NCI-H1436 treated with DMSO at 0.1 percent for 48 hours (cell line): ENCODE measurements at regions not wholly inside any gene's neighbourhood (a gene's known extent, or its start where the extent isn't known, plus 50 kb on each side); places are given as distances from the start of the nearest gene placed in this dataset.
"Not testable (repeated sequence)": the region's sequence is repeated elsewhere in the genome, so short reads cannot be mapped to it uniquely, and the experiment has no call there.

Experiments
- DNase-seq: peaks from one replicate; lab custom pipeline; 2025; lab: John Stamatoyannopoulos, UW

DNA sequence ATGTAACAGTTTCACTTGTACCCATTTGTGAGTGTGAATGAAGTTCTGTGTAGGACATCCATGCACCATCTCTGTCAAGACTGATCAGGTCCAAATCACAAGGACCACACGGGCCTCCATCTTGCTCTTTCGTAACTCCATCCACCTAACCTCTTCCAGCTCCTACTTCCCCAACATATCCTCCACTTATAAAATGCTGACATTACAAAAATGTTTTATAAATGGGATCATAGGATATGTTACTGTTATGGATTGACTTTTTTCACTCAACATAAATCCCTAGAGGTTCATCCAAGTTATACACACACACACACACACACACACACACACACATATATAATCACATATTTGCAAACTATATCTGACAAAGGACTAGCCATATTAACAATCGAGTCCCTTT lies 476.8 kb downstream of the ZNF516 start:
- DNase-seq, result no peak

DNA sequence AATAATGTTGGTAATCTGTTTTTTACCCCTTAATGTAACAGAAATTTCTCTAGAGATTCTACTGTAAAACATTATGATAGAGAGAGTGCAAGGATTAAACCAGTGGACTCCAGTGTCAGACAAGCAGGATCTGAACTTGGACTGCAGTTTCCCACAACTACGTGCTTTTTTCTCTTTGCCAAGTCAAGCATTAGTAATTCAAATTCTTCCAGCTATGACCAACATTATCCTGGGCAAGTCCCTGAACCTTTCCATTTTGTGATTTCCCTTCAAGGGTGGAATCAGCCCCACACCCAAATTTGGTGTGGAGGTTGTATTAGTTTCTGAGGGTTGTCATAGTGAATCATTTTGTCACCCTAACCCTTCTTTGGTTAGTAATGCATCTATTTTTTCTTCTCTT lies 482.0 kb downstream of the ZNF516 start:
- DNase-seq, result no peak

DNA sequence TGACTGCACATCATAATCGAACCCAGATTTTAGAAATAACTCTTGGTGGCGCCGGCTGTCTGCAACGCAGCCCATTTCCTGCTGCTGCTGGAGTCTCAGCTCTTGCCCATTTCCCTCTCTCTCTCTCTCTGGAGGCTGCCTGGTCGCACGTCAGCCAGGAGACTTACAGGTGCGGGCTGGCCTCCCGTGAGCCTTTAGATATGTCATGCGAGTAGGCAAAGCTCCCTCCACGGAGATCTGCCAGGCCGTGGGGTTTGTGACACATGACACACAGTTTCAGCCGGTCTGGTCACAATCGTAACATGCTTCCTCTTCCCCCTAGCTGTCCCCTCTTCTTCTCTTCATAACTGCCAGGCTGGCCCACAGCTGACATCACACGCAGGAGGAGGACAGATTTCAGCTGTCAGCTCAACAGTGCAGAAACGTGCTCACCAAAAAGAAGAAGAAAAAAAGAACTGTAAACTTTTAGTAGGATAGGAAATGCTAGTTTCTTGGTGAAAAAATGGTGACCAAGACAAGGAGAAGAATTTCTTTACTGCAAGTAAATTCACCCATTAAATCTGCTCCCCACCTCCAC lies 489.3 kb downstream of the ZNF516 start:
- peak; percentile 5 for DNase-seq

DNA sequence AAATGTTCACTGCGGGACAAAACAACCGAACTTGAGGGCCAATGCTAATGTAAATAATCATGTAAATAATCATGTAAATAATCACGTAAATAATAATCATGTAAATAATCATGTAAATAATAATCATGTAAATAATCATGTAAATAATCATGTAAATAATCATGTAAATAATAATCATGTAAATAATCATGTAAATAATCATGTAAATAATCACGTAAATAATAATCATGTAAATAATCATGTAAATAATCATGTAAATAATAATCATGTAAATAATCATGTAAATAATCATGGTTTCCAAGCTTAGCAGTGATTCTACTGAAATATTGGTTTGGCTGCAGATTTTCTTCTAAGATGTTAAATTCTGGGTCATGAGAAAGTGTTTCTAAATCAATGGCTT lies 507.1 kb downstream of the ZNF516 start:
- not testable (repeated sequence) for DNase-seq

DNA sequence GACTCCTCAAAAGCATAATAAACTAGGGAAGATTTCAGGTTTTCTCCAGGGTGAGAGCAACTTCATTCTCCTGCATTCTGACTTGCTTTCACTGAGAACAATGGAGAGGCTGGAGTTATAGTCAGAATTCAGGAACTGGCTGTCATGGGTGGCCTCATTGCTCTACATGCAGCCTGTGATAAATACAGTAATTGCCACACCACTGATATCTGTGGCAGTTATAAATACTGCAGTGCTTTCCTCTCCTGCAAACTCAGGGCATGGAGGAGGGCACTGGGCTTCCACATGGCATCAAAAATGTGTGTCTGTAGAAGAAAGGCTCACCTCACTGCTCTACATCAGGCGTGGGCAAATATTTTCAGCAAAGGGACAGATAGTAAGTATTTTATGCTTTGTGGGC lies 510.2 kb downstream of the ZNF516 start:
- no peak for DNase-seq

DNA sequence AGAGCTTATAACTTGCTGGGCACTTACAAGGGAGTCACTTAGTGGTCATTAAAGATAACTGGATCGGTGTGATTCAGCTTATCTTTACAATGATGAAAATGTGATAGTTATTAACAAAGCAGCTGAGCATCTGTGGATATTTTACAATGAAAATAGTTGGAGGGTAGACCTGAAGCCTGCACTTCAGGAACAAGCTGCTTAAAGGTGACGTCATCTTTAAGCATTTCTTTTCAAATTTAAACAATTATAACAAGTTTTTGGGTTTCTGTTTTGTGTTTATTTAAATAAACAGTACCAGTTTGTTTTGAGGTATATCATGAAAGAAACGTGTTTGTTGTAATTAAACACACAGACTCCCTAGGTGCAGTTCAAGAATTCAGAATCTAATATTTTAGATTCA lies 513.9 kb downstream of the ZNF516 start:
- no peak for DNase-seq

DNA sequence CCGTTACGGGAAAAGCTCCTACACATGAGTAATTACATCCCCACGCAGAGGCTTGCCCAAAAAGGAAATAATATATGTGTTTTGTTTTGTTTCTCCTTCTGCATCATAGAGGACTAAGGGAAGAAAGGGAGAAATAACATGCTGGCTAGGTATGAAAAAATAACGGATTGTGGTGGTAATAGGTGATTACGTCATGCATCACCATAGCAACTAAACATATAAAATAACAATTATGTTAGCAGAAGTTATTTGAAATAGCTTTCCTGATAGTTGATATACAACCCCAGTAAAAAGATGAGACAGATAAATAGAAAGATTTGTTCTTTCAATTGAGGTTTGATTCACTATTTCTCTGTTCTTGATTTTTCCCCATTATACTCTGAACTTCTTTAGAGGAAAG lies 518.0 kb downstream of the ZNF516 start:
- DNase-seq, result no peak

DNA sequence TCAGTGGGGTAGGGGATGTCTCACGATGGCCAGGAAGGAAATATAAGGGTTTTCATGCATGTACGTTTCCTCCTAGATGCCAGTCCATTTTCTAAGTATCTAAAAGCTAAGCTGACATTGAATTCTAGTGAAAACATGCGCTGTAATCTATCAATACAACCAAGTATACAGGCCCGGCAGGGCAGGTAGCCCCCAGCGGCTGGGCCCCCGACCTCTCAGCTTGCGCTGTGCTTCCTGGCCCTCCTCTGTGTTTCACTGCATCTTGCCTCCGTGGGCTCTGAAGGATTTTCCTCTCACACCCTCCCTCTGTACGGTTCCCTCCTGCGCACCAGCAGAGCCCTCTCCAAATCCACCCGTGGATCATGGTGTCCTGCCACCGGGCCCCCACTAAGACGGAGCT lies 524.8 kb downstream of the ZNF516 start:
- DNase-seq, result no peak

DNA sequence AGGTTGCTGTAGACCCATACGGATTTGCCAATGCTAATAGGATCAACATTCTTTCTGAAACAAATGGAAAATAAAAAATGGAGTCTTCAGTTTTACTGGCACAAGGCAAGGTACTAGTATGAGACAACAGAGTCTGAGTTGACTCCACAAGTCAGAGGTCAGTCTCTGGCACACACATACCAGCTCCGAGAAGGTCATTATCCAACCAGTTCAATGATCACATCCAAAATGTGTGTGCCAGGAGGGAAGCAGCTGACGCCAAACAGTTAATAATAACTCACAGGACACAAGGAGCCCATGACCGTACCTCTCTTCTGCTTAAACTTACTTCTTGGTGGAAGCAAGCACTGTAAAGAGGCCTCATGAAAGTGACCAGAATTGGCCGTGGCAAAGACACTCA lies 528.6 kb downstream of the ZNF516 start:
- no peak for DNase-seq

DNA sequence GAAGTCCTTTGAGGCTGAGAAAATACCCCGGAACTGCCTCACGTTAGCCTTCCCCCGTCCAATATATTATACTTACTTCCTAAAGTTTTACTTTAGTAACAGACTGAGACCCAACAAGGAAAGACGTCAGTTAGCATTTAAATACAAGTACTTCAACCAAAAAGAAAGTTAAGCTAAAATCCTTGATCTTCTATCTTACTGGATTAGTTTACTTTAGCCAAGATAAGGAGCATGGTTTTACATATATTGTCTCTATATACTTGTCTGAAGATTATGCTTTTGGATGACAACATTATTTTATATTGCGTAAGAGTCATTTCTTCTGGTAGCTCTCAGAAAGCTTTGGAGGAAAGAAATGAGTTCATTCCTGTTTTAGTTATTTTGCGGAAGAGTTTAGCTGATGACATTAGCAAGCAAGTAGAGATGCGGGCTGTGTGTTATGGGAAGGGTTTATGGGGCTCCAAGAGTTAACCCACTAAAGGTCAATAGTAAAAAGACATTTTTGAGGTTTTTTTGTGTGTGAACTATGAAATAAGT lies 532.9 kb downstream of the ZNF516 start:
- no peak for DNase-seq

DNA sequence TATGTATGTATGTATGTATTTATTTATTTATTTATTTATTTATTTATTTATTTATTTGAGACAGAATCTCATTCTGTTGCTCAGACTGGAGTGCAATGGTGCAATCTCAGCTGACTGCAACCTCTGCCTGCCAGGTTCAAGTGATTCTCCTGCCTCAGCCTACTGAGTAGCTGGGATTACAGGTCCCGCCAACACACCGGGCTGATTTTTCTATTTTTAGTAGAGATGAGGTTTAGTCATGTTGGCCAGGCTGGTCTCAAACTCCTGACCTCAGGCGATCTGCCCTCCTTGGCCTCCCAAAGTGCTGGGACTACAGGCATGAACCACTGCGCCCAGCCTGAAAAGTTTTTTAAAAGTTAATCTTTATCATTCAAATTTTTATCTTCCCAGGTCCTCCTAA lies 532.9 kb upstream of the SMIM21 start:
- DNase-seq, result not testable (repeated sequence)

DNA sequence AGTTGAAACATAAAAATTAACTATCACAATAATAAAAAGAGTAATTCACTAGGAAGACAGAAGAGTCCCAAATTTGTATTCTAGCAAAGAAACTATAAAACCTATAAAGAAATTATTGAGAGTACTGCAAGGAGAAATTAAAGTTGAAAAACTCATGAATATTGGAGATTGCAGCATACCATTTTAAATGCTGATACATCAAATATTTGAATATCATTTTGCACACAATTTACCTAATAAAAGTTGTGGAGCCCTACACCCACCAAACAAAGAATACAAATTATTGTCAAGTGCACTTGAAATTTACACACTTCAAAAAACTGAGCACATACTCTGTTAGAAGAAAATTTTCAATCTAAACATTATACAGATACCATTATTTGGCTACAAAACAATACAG lies 531.6 kb upstream of the SMIM21 start:
- no peak for DNase-seq

DNA sequence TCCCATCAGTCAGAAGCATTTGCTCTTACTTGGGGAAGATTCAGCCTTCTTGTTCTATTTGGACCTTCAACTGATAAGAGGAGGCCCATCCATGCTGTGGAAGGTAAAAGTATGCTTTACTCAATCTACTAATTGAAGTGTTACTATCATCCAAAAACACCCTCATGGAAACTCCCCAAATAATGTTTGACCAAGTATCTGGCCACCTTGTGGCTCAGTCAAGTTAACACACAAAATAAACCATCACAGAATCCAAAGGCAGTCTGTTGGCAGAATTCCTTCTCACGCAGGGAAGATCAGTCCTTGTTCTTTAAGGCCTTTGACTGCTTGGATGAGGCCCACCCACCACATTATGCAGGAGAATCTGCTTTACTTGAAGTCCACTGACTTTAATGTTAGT lies 531.2 kb upstream of the SMIM21 start:
- DNase-seq, result no peak

DNA sequence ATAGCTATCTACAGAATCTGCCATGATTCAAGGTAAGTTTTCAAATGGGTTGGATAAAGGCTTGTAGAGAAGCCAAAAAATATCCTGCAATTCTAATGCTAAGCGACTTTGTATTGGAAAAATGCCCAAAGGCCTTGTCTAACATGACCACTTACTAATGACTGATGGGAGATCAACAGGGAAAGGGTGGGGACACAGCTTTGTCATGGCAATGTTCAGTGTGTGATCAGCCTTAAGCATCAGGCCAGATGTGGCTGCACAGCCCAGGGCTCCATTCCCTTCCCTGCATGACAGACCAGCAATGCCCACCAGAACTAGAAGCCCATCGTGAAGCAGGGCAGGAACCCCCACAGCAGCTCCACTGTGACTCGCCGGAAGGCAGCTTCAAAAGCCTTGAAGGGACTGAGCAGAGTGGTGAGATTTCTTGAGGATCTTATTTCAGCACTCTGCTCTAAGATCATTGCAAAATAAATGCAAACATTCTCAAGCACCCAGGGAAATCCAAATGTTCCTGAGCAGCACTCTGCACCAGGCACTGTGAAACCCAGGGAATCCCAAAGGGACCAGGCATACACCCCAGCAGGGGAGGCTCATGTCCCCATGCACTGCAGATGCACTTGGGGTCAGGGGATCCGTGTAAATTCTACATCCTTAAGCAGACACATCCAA lies 517.9 kb upstream of the SMIM21 start:
- no peak for DNase-seq

DNA sequence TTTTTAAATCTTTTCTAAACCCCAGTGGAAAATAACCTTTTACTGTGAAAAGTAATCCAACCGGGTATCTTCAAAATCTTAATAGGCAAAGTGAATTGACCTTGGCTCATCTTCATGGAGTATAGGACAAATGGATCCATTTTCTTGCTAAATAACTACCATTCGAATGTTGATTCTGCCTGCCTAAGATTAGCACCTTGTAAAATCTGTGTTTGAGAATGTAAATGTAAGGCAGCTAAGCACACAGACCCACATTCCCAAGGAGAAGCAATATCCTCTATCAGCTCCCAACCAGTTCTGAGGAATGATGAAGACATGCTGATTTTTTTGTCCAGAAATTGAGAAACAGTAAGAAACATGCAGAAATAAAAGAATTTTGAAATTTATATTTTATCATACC lies 509.8 kb upstream of the SMIM21 start:
- DNase-seq, result no peak

DNA sequence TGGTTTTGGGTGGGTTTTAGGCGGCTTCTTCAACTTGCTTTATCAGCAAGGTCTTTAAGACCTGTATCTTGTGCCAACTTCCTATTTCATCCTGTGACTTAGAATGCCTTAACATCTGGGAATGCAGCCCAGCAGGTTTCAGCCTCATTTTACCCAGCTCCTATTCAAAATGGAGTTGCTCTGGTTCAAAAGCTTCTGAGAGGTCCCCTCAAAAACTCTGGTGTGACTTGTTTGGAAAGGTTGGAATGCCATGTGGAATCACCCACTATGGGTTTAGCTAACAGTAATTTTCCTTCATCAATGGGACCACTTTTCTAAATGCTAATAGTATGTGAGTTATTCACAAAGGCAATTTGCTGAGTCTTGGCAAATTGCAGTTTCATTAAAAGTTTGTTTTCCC lies 509.4 kb upstream of the SMIM21 start:
- DNase-seq, result no peak

DNA sequence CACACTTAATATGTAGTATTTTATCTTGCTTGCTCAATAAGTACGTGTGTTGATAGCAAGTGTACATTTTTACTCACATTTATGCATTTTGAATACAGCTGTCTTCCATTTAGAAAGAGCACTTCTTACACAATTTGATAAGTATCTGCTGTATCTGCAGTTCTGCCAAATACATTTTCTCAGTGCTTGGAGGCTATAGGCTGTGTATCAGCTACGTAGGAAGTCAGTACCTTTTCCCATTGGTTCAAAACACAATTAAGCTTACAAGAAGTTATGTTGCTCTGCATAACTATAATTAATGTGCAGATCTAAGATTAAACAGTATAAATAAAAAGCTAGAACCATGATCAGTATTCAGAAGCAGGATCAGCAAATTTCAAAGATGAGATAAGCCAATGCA lies 503.6 kb upstream of the SMIM21 start:
- DNase-seq, result no peak

DNA sequence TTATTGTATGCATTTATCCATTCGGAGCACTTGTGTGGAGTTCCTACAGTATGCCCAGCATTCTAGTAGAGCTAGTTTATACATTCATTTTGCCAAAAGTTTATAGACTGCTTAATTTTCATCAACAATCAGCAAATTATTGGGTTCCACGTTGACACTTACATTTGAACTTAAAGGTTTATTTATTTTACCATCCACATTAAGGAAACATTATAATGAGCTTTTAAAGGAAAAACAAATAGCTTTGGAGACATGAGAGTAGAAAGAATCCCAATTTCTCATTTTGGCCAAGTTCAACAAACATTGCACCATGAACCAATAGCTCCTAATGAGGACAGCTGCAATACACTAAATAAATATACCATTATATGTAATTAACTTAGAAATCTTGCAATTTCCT lies 501.2 kb upstream of the SMIM21 start:
- no peak for DNase-seq

DNA sequence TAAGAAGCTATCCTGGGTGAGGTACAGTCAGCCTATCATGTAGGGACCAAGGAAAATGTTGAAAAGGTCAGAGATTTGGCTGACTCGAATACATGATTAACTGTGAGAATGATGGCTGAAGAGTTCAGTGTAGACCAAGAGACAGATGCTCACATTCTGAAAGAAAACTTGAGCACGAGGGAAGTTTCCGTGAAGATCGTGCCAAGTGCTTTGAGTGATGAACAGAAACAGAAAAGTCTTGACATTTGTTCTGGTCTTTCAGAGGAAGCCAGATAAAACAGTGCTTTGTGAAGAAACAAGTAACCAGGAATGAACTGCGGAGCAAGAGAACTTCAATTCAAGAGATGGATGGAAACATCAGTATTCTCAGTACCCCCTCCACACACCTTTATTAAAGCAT lies 500.3 kb upstream of the SMIM21 start:
- no peak for DNase-seq

DNA sequence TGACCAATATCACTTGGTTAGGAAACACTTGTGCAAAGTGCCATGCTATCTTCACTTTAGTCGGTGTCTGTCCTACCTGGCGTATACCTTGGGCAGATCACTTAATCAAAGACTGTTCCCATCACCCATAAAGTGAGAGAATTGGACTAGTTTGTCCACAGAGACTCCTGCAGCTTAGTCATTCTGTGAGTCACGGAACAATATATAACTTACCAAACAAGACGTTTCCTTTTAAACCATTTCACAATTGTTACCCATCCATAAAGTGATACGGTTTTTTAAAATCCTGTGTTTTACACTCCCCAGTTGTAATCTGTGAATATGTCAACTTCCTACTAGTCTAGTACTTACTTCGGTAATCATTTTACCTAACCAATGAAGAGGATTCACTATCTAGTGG lies 499.3 kb upstream of the SMIM21 start:
- no peak for DNase-seq

DNA sequence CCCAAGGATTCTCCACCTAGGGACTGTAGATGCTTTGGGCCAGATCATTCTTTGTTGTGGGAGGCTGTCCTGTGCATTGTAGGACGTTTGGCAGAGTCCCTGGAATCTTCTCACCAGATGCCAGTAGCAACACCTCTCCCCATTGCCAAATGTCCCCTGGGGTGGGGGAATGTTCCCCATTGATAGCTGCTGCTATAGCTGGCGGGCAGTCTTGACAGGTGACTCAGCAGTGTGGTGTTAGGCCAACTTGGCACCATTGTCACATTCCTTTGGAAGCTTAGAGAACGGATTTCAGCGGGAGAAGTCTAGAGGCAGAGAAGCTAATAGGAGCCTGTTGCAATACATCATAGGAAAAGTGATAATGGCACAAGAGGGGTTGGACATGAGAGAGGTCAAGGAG lies 495.7 kb upstream of the SMIM21 start:
- no peak for DNase-seq

DNA sequence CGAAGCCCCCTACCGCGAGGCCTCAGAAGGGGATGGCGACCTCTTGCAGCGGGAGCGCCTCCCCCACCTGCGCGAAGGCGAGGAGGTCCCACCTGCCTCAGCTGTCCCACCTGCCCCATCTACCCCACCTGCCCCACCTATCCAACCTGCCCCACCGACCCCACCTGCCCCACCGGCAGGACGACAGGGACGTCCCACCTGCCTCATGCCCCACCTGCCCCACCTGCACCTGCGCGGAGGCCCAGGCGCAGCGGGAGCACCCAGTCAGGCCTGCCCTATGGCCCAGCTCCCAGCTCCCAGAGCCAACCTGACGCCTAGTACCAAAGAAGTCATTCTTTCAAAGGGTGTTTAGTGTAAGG lies 489.1 kb upstream of the SMIM21 start:
- no peak for DNase-seq

DNA sequence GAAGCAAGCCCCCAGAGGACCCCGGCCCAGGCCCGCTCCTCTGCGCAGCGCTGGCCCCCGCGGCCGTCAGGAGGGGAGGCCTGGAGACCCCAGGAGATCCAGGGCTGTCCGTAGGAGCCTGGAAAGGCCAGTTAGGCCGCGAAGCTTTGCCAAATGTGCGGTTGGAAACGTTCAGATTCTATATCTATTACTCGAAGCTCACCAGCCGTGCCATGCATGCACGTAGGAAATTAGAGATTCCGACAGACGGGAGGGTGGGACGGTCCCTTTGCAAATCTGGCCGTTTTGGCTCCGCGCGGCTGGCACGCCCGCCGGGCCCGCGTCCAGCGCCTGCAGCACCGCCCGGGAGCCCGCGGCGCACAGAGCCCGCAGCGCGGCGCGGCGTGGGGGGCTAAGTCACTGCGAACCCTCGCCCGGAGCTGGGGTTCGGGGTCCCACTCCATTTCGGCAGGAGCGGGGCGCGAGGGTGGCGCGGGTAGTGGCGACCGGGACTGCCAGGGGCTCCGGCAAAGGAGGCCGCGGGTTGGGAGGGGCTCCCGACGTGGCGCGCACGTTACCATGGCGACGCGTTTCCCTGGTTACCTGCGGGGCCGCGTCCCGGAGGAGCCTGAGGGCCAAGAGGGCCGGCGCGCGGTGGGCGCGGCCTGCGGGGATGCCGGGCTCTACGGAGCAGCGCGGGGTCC lies 488.6 kb upstream of the SMIM21 start:
- no peak for DNase-seq

DNA sequence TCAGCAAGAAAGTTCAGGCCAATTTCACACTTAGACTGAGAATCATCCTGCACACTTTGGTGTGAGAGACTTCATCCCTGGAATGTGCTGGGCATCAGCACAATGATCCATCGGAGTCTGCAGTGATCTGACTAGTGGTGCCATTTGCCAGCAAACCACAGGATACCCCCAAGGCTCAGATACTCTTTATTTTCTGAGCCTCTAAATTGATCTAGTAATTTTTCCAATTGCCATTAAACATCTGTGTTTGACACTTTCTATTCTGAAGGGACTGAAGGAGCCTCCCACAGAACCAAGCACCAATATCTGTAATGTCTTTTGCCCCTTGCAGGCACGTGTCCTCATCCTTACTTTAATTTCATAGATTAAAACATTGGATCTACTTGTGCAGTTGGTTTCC lies 485.3 kb upstream of the SMIM21 start:
- no peak for DNase-seq
